Lung (tissue), 11 donors: ENCODE measurements at regions not wholly inside any gene's neighbourhood (a gene's known extent, or its start where the extent isn't known, plus 50 kb on each side); places are given as distances from the start of the nearest gene placed in this dataset.

Experiments used
- ATAC-seq: fragments of 200-7000 bp; cut with Tn5 transposase; one replicate; pipeline ENCODE4 v1.9.1; 2020; ENCODE audit warnings: moderate number of reproducible peaks; ENCODE audit not compliant: insufficient read depth, low FRiP score
- DNase-seq, 3 donors: peaks; one replicate each; pipeline ENCODE4 v3.0.0-alpha.2; 2013 to 2017
- H3K27ac ChIP-seq, 2 donors: one replicate each; pipeline ENCODE4 v1.5.1; 2013; ENCODE audit warnings: mild to moderate bottlenecking in 2 of 2, moderate library complexity in 2 of 2, control low read depth in 1 of 2, inconsistent platforms in 1 of 2, low read depth in 1 of 2, low read length in 1 of 2
- H3K27me3 ChIP-seq, 3 donors: one replicate each; pipeline ENCODE4 v1.5.1; 2013; ENCODE audit warnings: low read length in 2 of 3; ENCODE audit not compliant: control insufficient read depth in 3 of 3, insufficient read depth in 3 of 3
- H3K36me3 ChIP-seq, 4 donors: one replicate each; pipeline ENCODE4 v1.5.1; 2013; ENCODE audit warnings: low read length in 4 of 4, mild to moderate bottlenecking in 1 of 4, moderate library complexity in 1 of 4; ENCODE audit not compliant: control insufficient read depth in 4 of 4, insufficient read depth in 4 of 4
- H3K4me1 ChIP-seq, 5 donors: one replicate each; pipeline ENCODE4 v1.5.1; 2013; ENCODE audit warnings: low read length in 5 of 5, mild to moderate bottlenecking in 2 of 5, moderate library complexity in 1 of 5; ENCODE audit not compliant: control insufficient read depth in 5 of 5, insufficient read depth in 5 of 5
- H3K4me3 ChIP-seq: one replicate; pipeline ENCODE4 v1.5.1; 2013; ENCODE audit warnings: mild to moderate bottlenecking, control low read depth, moderate library complexity
- H3K9ac ChIP-seq, 2 donors: one replicate each; pipeline ENCODE4 v1.5.1; 2013; ENCODE audit warnings: low read length in 2 of 2, control low read depth in 1 of 2; ENCODE audit not compliant: insufficient read depth in 1 of 2
- H3K9me3 ChIP-seq, 4 donors: one replicate each; pipeline ENCODE4 v1.5.1; 2013; ENCODE audit warnings: low read length in 3 of 4, mild to moderate bottlenecking in 1 of 4, moderate library complexity in 1 of 4; ENCODE audit not compliant: control insufficient read depth in 4 of 4, insufficient read depth in 3 of 4
- WGBS, 2 donors: extraction: QIAGEN DNeasy Blood & Tissue Kit; methylation state at CpG; one replicate each; pipeline ENCODE4 v1.1.7; 2013; 5-methylcytosine and 5-hydroxymethylcytosine counted together
- TF ChIP-seq, protein P1 (sequence below): IDR thresholded peaks from 2 replicates; pipeline ENCODE4 v1.5.1; 2012; ENCODE audit warnings: mild to moderate bottlenecking; ENCODE audit errors: control extremely low read depth, extremely low read depth
- donor health status: control.
- donor health status: control.
- donor health status: Bipolar disorder and iron deficiency.
- donor health status: healthy.
- donor health status: DM: yes; HTN: yes; CAD: no.

DNA sequence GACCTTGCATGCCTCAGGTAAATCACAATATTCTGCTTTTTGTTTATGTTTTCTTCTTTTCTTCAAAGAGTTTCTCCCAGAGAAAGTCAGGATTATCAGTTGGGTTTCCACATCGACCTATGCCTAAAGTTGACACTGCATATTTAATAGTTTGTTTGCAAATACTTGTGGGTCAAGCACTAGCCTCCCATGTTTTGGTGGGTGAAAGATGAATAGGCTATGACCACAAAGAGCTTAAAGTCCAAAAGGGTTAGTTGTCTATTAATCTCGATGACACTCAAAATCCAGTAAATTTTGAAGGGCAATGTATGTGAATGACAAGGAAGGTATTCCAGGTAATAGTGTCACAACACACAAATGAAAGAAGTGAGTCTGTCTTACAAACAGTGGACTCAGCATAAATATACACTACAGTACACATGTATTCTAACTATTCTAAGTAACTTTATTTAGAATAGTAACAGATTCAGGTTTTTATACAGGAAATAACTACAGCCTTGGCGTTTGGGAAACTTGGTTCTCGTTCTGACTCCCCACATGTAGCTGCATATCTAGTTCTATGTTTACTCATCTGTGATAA is 667.1 kb downstream of the PCDH17 start:
- no peak overlapping the region for H3K27ac ChIP-seq
- ATAC-seq (no peak), DNase-seq (no peak)
- TF ChIP-seq, protein P1, sequence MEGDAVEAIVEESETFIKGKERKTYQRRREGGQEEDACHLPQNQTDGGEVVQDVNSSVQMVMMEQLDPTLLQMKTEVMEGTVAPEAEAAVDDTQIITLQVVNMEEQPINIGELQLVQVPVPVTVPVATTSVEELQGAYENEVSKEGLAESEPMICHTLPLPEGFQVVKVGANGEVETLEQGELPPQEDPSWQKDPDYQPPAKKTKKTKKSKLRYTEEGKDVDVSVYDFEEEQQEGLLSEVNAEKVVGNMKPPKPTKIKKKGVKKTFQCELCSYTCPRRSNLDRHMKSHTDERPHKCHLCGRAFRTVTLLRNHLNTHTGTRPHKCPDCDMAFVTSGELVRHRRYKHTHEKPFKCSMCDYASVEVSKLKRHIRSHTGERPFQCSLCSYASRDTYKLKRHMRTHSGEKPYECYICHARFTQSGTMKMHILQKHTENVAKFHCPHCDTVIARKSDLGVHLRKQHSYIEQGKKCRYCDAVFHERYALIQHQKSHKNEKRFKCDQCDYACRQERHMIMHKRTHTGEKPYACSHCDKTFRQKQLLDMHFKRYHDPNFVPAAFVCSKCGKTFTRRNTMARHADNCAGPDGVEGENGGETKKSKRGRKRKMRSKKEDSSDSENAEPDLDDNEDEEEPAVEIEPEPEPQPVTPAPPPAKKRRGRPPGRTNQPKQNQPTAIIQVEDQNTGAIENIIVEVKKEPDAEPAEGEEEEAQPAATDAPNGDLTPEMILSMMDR = no peak
- no peaks in the 10 kb centered on the region for H3K9me3 ChIP-seq
- H3K4me3 ChIP-seq = no peak overlapping the region
- no peaks in the 10 kb centered on the region for H3K36me3 ChIP-seq
- no peaks in the 10 kb centered on the region for H3K27me3 ChIP-seq
- WGBS, 2 donors = 81 to 96% methylated on average over 4 of the region's 4 CpGs
- no peak overlapping the region for H3K9ac ChIP-seq
- peaks cover 0 to 6% (median 0%) of the 10 kb centered on the region in 5 donors for H3K4me1 ChIP-seq

GRCh38 chr13:58300224-58300623 is 668.7 kb downstream of the PCDH17 start:
- Histone ChIP-seq H3K4me3 (no peak overlapping the region), H3K27ac (no peak overlapping the region), H3K27me3 (no peaks in the 10 kb centered on the region), H3K4me1 (peaks cover 0 to 6% (median 0%) of the 10 kb centered on the region in 5 donors), H3K9ac (no peak overlapping the region), H3K9me3 (no peaks in the 10 kb centered on the region), H3K36me3 (no peaks in the 10 kb centered on the region)
- ATAC-seq (no peak), DNase-seq (no peak)
- TF ChIP-seq, protein P1 = no peak

DNA sequence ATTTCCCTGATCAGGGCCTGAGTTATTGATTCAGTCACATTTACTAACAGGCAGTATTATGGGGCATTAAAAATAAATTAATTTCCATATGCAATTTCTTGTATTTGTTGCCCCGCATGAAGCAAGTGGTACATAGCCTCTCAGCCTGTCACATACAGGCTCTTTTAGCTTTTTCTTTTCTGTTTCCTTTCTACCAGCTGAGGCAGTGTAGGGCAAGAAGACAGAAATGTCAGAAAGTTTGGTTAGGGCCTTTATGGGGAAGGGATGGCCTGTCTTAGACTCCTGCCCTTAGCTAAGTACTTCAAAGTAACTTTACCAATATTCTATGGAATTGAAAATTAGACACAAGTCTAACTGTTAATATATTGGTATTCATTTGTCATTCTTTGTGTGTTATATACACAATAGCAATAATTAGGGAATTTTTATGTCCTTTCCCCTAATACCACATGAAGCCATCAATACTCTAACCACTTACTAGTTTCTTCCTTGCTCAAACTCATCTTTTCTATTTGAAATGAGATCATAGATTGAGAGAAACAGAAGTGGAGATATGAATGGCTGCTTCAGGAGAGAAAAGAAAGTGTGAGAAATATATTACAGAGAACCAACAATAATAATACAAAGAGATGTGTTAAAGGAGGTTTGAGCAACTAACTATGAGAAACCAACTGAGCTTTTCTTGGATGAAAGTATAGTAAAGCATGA is 669.6 kb downstream of the PCDH17 start:
- DNase-seq (no peak), ATAC-seq (no peak)
- TF ChIP-seq, protein P1 = no peak
- 93 to 97% methylated on average over 1 of the region's 1 CpG for WGBS, 2 donors
- Histone ChIP-seq H3K4me1 (peaks cover 0 to 6% (median 0%) of the 10 kb centered on the region in 5 donors), H3K36me3 (no peaks in the 10 kb centered on the region), H3K27me3 (no peaks in the 10 kb centered on the region), H3K4me3 (no peak overlapping the region), H3K27ac (no peak overlapping the region), H3K9me3 (no peaks in the 10 kb centered on the region), H3K9ac (no peak overlapping the region)
